Keratinocyte (primary cell): ENCODE measurements at regions not wholly inside any gene's neighbourhood (a gene's known extent, or its start where the extent isn't known, plus 50 kb on each side); places are given as distances from the start of the nearest gene placed in this dataset.

ENCODE experiments used
- DNase-seq: peaks from one replicate; pipeline ENCODE4 v3.0.0-alpha.2; 2011; ENCODE audit warnings: low read depth, missing footprints, low spot score
- FAIRE-seq: peaks from 2 replicates; lab custom pipeline; 2011; peaks lifted over from hg19 to GRCh38; lab: Jason Lieb, UNC
- H2AFZ ChIP-seq: 2 replicates; pipeline ENCODE4 v1.6.0; 2012; ENCODE audit warnings: low read length, control low read depth, inconsistent platforms; ENCODE audit not compliant: control insufficient read depth
- H3K27ac ChIP-seq: 2 replicates; pipeline ENCODE4 v1.5.1; 2011; ENCODE audit warnings: low read length; ENCODE audit not compliant: control insufficient read depth, insufficient read depth
- H3K27me3 ChIP-seq: 3 replicates; pipeline ENCODE4 v1.6.0; 2011; ENCODE audit warnings: low read length; ENCODE audit not compliant: control insufficient read depth, insufficient read depth; ENCODE audit errors: extremely low read depth
- H3K36me3 ChIP-seq, 2 experiments: 2 replicates in 1 of 2; 3 replicates in 1 of 2; pipeline ENCODE4 v1.5.1; 2011; ENCODE audit warnings: low read length in 2 of 2, mild to moderate bottlenecking in 1 of 2; ENCODE audit not compliant: control insufficient read depth in 2 of 2, insufficient read depth in 2 of 2; ENCODE audit errors: extremely low read depth in 1 of 2
- H3K4me1 ChIP-seq: 3 replicates; pipeline ENCODE4 v1.5.1; 2011; ENCODE audit warnings: low read length; ENCODE audit not compliant: control insufficient read depth, insufficient read depth; ENCODE audit errors: extremely low read depth
- H3K4me2 ChIP-seq: 3 replicates; pipeline ENCODE4 v1.6.0; 2011; ENCODE audit warnings: low read depth, low read length; ENCODE audit not compliant: control insufficient read depth, insufficient read depth; ENCODE audit errors: extremely low read depth
- H3K4me3 ChIP-seq, 3 experiments: fragments of 200-600 bp in 1 of 3; sonication (generic) in 1 of 3; 2 replicates in 2 of 3; 3 replicates in 1 of 3; pipeline ENCODE4 v1.5.1; 2011 to 2016; ENCODE audit warnings: low read length in 3 of 3, mild to moderate bottlenecking in 3 of 3, control low read depth in 2 of 3, inconsistent platforms in 1 of 3, low read depth in 1 of 3, mixed read lengths in 1 of 3, mixed run types in 1 of 3, moderate library complexity in 1 of 3; ENCODE audit not compliant: control insufficient read depth in 2 of 3, insufficient read depth in 2 of 3; ENCODE audit errors: extremely low read depth in 1 of 3
- H3K79me2 ChIP-seq: 2 replicates; pipeline ENCODE4 v1.6.0; 2012; ENCODE audit warnings: low read length; ENCODE audit not compliant: control insufficient read depth, insufficient read depth
- H3K9ac ChIP-seq: 3 replicates; pipeline ENCODE4 v1.6.0; 2011; ENCODE audit warnings: low read length; ENCODE audit not compliant: control insufficient read depth, insufficient read depth; ENCODE audit errors: extremely low read depth
- H3K9me1 ChIP-seq: 3 replicates; pipeline ENCODE4 v1.6.0; 2011; ENCODE audit warnings: low read length; ENCODE audit not compliant: control insufficient read depth, insufficient read depth; ENCODE audit errors: extremely low read depth
- H3K9me3 ChIP-seq: 2 replicates; pipeline ENCODE4 v1.5.1; 2012; ENCODE audit warnings: low read depth, low read length; ENCODE audit not compliant: control insufficient read depth
- H4K20me1 ChIP-seq: 3 replicates; pipeline ENCODE4 v1.6.0; 2011; ENCODE audit warnings: low read length; ENCODE audit not compliant: control insufficient read depth, insufficient read depth; ENCODE audit errors: extremely low read depth
- CTCF ChIP-seq, 3 experiments: IDR thresholded peaks in 1 of 3; conservative IDR thresholded peaks in 1 of 3; optimal IDR thresholded peaks in 1 of 3; 2 replicates in 2 of 3; 3 replicates in 1 of 3; pipeline versions ENCODE3 to v1.5.1; 2011; ENCODE audit warnings: low read length in 3 of 3, mild to moderate bottlenecking in 3 of 3, moderate library complexity in 2 of 3, control low read depth in 1 of 3, inconsistent platforms in 1 of 3; ENCODE audit not compliant: insufficient read depth in 2 of 3; ENCODE audit errors: extremely low read depth in 1 of 3
- EZH2 ChIP-seq: IDR thresholded peaks from one replicate; pipeline ENCODE4 v1.6.1; 2012; ENCODE audit warnings: inconsistent platforms, mild to moderate bottlenecking, low read length, moderate library complexity
- dilution Hi-C: fragments of 300-500 bp; cut with MboI; formaldehyde crosslinking; loops from one replicate; pipeline ENCODE4 v1.7.0; 2020; ENCODE audit warnings: low sequenced_read_pairs; ENCODE audit not compliant: extremely low pct_ligation_motif_present

- Histone ChIP-seq H4K20me1 (no peaks in the 10 kb centered on the region), H3K79me2 (no peaks in the 10 kb centered on the region), H3K9me1 (no peaks in the 10 kb centered on the region), H3K4me2 (no peak overlapping the region), H3K36me3 (no peaks in the 10 kb centered on the region), H3K27me3 (no peaks in the 10 kb centered on the region), H3K27ac (no peak overlapping the region), H3K4me1 (no peaks in the 10 kb centered on the region), H3K9me3 (no peaks in the 10 kb centered on the region), H3K4me3 (no peak overlapping the region), H3K9ac (no peak overlapping the region), H2AFZ (no peak overlapping the region)
- DNase-seq (no peak), FAIRE-seq (no peak)
- TF ChIP-seq EZH2 (no peak), CTCF (optimal IDR thresholded peaks at IDR 0.05 in 1 of 3, IDR thresholded peaks at IDR 0.05 in 1 of 3, conservative IDR thresholded peaks at IDR 0.05 in 1 of 3; ENCODE audit: extremely low read depth in 1 of 3, insufficient read depth in 2 of 3, low read length in 3 of 3) (no peak)
- dilution Hi-C loops: no loop called here
Measured at GRCh38 chr4:56218230-56218895, 168.9 kb downstream of the AASDH start.

- Histone ChIP-seq H3K9ac (no peak overlapping the region), H3K4me2 (no peak overlapping the region), H4K20me1 (no peaks in the 10 kb centered on the region), H3K4me1 (no peaks in the 10 kb centered on the region), H3K9me1 (no peaks in the 10 kb centered on the region), H2AFZ (no peak overlapping the region), H3K36me3 (no peaks in the 10 kb centered on the region), H3K9me3 (no peaks in the 10 kb centered on the region), H3K4me3 (no peak overlapping the region), H3K27ac (no peak overlapping the region), H3K79me2 (no peaks in the 10 kb centered on the region), H3K27me3 (no peaks in the 10 kb centered on the region)
- TF ChIP-seq EZH2 (no peak), CTCF (optimal IDR thresholded peaks at IDR 0.05 in 1 of 3, IDR thresholded peaks at IDR 0.05 in 1 of 3, conservative IDR thresholded peaks at IDR 0.05 in 1 of 3; ENCODE audit: extremely low read depth in 1 of 3, insufficient read depth in 2 of 3, low read length in 3 of 3) (no peak)
- no peak for FAIRE-seq
- DNase-seq: no peak
- dilution Hi-C loops: no loop called here
Measured at GRCh38 chr4:56217343-56217890, 169.9 kb downstream of the AASDH start.
